Left ventricle myocardium inferior (tissue), 1 donor: ENCODE measurements at regions not wholly inside any gene's neighbourhood (a gene's known extent, or its start where the extent isn't known, plus 50 kb on each side); places are given as distances from the start of the nearest gene placed in this dataset.

Experiments
- DNase-seq: peaks from one replicate; pipeline ENCODE4 v3.0.0-alpha.2; 2020
- H3K27ac ChIP-seq: fragments of 200-600 bp; replicated peaks from 2 replicates; pipeline ENCODE4 v1.8.0; 2021
- H3K27me3 ChIP-seq: fragments of 200-600 bp; 2 replicates; pipeline ENCODE4 v1.8.0; 2021; ENCODE audit warnings: low read depth
- H3K36me3 ChIP-seq: fragments of 200-600 bp; 2 replicates; pipeline ENCODE4 v1.8.0; 2021
- H3K4me1 ChIP-seq: fragments of 200-600 bp; 2 replicates; pipeline ENCODE4 v1.8.0; 2021
- H3K4me3 ChIP-seq: fragments of 200-600 bp; 2 replicates; pipeline ENCODE4 v1.8.0; 2021; ENCODE audit warnings: mild to moderate bottlenecking, moderate library complexity
- H3K9me3 ChIP-seq: fragments of 200-600 bp; replicated peaks from 2 replicates; pipeline ENCODE4 v1.8.0; 2021
- intact Hi-C: fragments of 100-400 bp; cut with micrococcal nuclease; formaldehyde crosslinking; loops from one replicate; pipeline ENCODE4 v1.11.0; 2022
- TF ChIP-seq, protein P1 (sequence below): fragments of 200-600 bp; IDR thresholded peaks from 2 replicates; pipeline ENCODE4 v1.8.0; 2021; ENCODE audit warnings: antibody characterized with exemption, mild to moderate bottlenecking, borderline replicate concordance
- donor health status: DM: no; HTN: yes; CAD: no; lungs with severe emphysema.

DNA sequence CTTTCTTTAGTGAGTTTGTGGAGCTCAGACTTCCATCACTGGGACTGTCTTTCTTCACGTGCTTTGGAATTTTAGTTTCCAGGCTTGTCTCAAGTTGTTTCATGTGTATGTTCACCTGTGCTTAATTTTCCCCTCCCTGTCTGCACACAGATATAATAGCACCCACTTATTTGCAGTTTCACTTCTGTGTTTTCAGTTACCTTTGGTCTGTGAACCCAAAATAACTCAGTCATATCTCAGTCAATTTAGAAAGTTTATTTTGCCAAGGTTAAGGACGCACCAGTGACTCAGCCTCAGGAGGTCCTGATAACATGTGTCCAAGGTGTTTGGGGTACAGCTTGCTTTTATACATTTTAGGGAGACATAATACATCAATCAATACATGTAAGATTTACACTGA is 330.4 kb downstream of the ICE1 start:
- no peaks in the 10 kb centered on the region for H3K27me3 ChIP-seq
- DNase-seq = no peak
- H3K4me3 ChIP-seq = no peak overlapping the region
- TF ChIP-seq, protein P1, sequence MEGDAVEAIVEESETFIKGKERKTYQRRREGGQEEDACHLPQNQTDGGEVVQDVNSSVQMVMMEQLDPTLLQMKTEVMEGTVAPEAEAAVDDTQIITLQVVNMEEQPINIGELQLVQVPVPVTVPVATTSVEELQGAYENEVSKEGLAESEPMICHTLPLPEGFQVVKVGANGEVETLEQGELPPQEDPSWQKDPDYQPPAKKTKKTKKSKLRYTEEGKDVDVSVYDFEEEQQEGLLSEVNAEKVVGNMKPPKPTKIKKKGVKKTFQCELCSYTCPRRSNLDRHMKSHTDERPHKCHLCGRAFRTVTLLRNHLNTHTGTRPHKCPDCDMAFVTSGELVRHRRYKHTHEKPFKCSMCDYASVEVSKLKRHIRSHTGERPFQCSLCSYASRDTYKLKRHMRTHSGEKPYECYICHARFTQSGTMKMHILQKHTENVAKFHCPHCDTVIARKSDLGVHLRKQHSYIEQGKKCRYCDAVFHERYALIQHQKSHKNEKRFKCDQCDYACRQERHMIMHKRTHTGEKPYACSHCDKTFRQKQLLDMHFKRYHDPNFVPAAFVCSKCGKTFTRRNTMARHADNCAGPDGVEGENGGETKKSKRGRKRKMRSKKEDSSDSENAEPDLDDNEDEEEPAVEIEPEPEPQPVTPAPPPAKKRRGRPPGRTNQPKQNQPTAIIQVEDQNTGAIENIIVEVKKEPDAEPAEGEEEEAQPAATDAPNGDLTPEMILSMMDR = no peak
- H3K36me3 ChIP-seq = no peaks in the 10 kb centered on the region
- no peaks in the 10 kb centered on the region for H3K9me3 ChIP-seq
- intact Hi-C loops = no loop called here
- H3K4me1 ChIP-seq = peaks cover 10% of the 10 kb centered on the region
- H3K27ac ChIP-seq = no peak overlapping the region

DNA sequence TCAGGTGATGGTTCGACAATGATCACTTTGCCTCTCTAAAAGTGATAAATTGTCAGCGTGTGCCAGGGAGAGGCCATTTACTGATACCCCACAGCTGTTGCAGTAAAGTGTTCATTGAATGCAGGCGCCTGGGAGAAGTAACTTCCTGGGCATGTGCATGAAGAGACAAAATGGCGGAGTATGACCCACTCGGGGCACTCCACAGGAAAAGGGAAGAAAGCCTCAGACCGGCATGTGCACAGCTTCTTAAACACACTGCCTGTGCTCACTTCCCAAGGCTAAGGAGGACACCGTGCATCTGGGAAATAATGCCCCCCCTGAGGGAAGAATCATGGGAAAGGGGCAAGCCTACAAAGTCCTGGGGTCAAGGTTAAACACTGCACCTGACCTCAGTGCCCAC is 329.5 kb downstream of the ICE1 start:
- no peak overlapping the region for H3K4me3 ChIP-seq
- TF ChIP-seq, protein P1 = no peak
- no peaks in the 10 kb centered on the region for H3K9me3 ChIP-seq
- H3K4me1 ChIP-seq = peaks cover 10% of the 10 kb centered on the region
- H3K36me3 ChIP-seq = no peaks in the 10 kb centered on the region
- intact Hi-C loops = no loop called here
- DNase-seq = no peak
- H3K27me3 ChIP-seq = no peaks in the 10 kb centered on the region
- no peak overlapping the region for H3K27ac ChIP-seq

DNA sequence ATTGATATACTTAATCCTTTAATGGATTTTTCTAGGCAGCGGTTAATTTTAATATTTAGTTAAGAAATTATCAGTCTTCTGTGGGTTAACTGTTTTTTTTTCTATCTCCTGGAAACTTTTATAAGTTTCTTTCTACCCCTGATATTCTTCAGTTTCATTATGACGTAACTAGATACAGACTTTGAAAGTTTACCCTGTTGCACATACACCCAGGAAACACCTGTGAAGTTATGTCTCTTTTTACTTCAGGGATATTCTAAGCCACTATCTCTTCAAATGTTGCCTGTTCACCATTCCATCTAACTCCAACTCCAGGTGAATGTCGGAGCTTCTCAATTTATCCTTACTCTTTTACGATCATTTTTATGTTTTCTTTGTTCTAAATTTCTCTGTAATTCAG is 329.0 kb downstream of the ICE1 start:
- TF ChIP-seq, protein P1 = no peak
- no peak for DNase-seq
- intact Hi-C loops = no loop called here
- H3K4me1 ChIP-seq = peaks cover 10% of the 10 kb centered on the region
- no peaks in the 10 kb centered on the region for H3K9me3 ChIP-seq
- no peak overlapping the region for H3K4me3 ChIP-seq
- no peaks in the 10 kb centered on the region for H3K27me3 ChIP-seq
- H3K36me3 ChIP-seq = no peaks in the 10 kb centered on the region
- H3K27ac ChIP-seq = no peak overlapping the region

DNA sequence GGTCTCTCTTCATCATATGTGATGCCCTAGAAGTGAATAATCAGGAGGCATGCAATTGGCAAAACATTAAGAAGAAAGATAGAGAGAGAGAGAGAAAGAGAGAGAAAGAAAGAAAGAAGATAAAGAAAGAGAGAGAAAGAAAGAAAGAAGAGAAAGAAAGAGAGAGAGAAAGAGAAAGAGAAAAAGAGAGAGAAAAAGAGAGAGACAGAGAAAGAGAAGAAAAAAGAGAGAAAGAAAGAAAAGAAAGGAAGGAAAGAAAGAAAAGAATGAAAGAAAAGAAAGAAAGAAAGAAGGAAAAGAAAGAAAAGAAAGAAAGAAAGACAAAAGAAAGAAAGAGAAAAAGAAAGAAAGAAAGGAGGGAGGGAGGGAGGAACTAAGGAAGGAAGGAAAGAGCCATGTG is 318.9 kb downstream of the ICE1 start:
- Histone ChIP-seq H3K4me1 (no peaks in the 10 kb centered on the region), H3K27ac (no peak overlapping the region), H3K4me3 (no peak overlapping the region), H3K36me3 (no peaks in the 10 kb centered on the region), H3K9me3 (peaks cover 37% of the 10 kb centered on the region), H3K27me3 (no peaks in the 10 kb centered on the region)
- TF ChIP-seq, protein P1 = no peak
- no peak for DNase-seq
- intact Hi-C loops = no loop called here

DNA sequence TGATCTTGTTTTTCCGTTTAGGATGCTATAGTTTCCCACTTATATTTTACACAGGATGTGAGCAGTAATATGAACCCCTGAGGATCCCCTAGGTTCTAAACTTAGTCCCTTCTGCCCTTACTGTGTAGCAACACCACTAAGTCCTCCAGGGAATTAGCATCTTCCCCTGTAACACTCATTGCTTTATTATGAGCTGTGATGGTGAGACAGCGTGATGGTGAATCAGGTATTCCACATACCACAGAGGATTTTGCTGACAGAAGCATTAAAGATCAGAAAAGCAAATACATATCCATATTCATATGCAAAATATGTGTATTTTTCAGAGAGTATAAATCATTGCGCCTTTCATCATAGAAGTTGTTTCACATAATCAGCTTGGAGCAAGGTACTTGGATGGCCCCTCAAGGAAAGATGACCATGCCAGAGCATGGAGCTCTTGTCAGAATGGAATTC is 317.0 kb downstream of the ICE1 start:
- intact Hi-C loops = no loop called here
- H3K4me3 ChIP-seq = no peak overlapping the region

More for the DNA sequence above, 317.0 kb downstream of the ICE1 start:
- Histone ChIP-seq H3K27ac (no peak overlapping the region), H3K36me3 (no peaks in the 10 kb centered on the region), H3K4me1 (no peaks in the 10 kb centered on the region), H3K27me3 (no peaks in the 10 kb centered on the region), H3K9me3 (peaks cover 19% of the 10 kb centered on the region)
- no peak for DNase-seq
- TF ChIP-seq, protein P1 = no peak
